ENCODE measurements at regions not wholly inside any gene's neighbourhood (a gene's known extent, or its start where the extent isn't known, plus 50 kb on each side); places are given as distances from the start of the nearest gene placed in this dataset.
"Not testable (repeated sequence)": the region's sequence is repeated elsewhere in the genome, so short reads cannot be mapped to it uniquely, and the experiment has no call there.

DNA sequence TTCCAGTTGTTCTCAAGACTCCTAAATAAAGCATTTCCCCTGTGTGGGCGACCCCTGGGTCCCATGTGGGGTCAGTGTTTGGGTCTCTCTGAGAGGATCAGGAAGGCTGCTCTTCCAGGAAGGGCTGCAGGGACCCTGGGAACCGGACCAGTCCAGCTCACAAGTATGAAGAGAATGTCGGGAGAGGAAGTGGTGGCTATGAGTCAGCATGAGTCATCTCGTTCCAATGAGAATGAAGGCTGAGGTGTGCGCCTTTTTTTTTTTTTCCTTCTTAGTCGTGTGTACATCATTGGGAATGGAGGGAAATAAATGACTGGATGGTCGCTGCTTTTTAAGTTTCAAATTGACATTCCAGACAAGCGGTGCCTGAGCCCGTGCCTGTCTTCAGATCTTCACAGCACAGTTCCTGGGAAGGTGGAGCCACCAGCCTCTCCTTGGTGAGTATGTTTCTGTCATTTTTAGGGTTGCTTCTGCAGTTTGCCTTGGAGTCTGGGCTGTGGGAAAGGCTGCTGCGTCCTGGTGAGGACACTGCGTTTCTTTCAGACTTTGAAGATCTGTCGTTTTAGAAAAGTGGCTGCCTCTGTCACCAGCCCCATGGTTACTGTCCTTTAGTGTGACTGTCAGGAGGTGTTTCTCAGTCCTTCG is 292.6 kb upstream of the PLGLB2 start:
- not testable (repeated sequence) for DNase-seq (ENCODE audit: low spot score in 2 of 2)

DNA sequence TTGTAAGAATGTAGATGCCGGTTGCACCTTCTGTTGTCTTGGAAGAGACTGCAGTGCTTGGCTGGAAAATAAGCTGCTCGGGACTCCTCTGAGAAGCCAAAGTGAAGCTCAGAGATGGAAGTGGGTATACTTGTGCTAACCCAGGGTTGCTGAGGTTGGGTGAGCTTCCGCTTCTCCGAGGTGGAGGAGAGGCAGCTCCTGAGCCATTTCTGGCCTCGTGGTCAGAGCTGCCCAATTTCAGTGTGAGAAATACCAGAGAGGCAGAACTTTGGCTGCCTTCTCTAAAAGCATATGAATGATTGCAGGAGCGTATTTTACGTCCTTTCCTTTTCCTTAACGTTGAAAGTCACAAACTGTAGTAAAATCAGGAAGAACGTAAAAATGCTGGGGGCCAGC is 292.0 kb upstream of the PLGLB2 start:
- peak; percentile 64 for ATAC-seq (ENCODE audit: low read depth)
- not testable (repeated sequence) for H3K36me3 Mint-ChIP-seq; H3K27me3 Mint-ChIP-seq; H3K9me3 Mint-ChIP-seq; DNase-seq (ENCODE audit: low spot score in 2 of 2); H3K4me1 Mint-ChIP-seq; H3K27ac Mint-ChIP-seq
- H3K4me3 Mint-ChIP-seq = peak overlapping the region; percentile 51

More for the DNA sequence above, 292.6 kb upstream of the PLGLB2 start:
- not testable (repeated sequence) for H3K36me3 Mint-ChIP-seq, H3K9me3 Mint-ChIP-seq, H3K27ac Mint-ChIP-seq, H3K4me1 Mint-ChIP-seq, H3K27me3 Mint-ChIP-seq
- ATAC-seq (ENCODE audit: low read depth) = peak; percentile 43
- H3K4me3 Mint-ChIP-seq = peak overlapping the region; percentile 69

DNA sequence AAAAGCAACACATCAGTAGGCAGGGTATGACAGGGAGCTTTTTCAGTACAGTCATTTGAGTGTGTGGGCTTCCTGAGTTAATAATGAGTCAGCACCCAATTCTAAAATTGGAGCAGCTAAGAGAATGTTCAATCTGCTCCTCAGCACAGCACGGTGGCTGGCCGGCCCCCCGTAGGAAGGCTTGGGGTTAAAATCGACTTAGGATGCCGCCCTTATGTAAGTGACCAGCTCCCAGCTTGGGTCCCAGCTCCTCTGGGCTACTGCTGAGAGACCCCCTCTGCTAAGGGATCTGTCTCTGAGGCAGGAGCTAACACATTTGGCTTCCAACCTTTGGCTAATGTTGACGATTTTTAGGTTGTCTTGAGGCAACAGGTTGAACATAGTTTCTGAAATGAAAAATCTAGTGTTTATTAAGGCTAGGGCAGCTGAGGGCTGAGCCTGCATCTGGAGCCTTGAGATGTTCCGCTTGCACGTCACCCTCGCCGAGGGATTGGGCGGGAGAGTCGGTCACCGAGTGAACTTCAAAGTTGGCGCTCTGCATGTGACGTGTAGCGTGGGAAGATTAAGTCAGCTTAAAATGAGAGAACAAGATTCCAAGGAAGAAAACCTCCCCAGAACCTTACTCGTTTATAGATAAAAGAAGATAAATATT is 291.3 kb upstream of the PLGLB2 start:
- not testable (repeated sequence) for DNase-seq (ENCODE audit: low spot score in 2 of 2); H3K27me3 Mint-ChIP-seq

DNA sequence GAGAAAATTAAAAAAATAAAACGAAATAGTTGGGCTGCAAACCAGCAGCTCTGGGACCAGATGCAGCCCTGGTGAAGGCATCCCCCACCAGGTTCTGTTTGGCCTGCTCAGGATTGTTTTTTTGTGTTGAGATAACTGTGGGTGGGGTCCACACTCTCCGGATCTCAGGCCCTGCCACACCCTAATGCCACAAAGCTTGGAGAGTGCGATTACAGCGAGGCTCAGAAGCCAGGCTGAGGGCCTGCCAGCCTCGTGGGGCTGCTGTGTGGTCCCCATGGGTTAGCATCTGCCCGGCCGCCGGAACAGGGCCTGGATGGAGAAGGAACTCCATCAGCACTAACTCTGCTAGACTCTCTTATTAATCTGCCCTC is 290.8 kb upstream of the PLGLB2 start:
- DNase-seq (ENCODE audit: low spot score in 2 of 2); H3K9me3 Mint-ChIP-seq; H3K4me1 Mint-ChIP-seq; H3K4me3 Mint-ChIP-seq; H3K27ac Mint-ChIP-seq; H3K36me3 Mint-ChIP-seq; H3K27me3 Mint-ChIP-seq: not testable (repeated sequence)
- ATAC-seq (ENCODE audit: low read depth) = peak; percentile 11

More for the DNA sequence above, 291.3 kb upstream of the PLGLB2 start:
- H3K9me3 Mint-ChIP-seq, H3K4me1 Mint-ChIP-seq, H3K36me3 Mint-ChIP-seq, H3K27ac Mint-ChIP-seq: not testable (repeated sequence)
- peak; percentile 60 for ATAC-seq (ENCODE audit: low read depth)
- peak overlapping the region; percentile 29 for H3K4me3 Mint-ChIP-seq

DNA sequence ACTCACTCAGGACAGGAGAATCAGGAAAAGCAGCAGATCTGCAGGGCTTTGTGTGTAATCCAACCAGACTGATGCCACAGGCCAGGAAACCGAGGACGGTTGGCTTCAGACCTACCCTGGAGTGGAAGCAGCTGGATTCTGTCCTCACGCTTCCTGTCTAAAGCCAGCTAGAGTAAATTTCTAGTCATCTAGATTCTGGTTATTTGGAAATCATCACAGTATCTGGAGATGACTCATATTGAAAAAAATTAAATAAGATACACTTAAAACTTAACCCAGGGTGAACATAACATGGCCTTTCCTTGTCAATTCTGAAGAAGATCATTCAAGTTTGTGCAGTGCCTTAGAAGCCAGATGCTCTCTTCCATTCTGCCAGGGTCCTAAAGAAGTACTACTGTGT is 288.9 kb upstream of the PLGLB2 start:
- H3K27ac Mint-ChIP-seq = not testable (repeated sequence)

DNA sequence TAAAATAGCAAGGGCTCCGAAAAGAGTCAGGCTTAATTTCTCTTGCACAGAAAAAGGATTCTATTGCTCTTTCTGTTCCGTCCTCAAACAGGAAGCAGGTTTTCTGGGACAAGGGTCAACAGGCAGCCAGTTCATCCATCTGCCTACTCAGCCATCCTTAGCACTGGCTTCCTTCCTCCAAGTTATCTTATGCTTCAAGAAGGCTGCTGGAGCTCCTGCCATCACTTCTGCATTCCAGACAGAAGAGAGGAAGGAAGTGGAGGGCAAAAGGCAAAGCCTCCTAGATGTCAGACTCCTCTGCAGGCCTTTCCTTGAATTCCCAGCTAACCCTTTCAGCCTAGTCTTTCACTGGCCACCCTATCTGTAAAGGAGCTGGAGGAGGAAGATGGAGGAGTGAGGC is 287.8 kb upstream of the PLGLB2 start:
- H3K4me3 Mint-ChIP-seq; H3K36me3 Mint-ChIP-seq; ATAC-seq (ENCODE audit: low read depth); H3K27me3 Mint-ChIP-seq; DNase-seq (ENCODE audit: low spot score in 2 of 2); H3K9me3 Mint-ChIP-seq; H3K27ac Mint-ChIP-seq; H3K4me1 Mint-ChIP-seq: not testable (repeated sequence)

More for the DNA sequence above, 288.9 kb upstream of the PLGLB2 start:
- H3K9me3 Mint-ChIP-seq; H3K4me3 Mint-ChIP-seq; ATAC-seq (ENCODE audit: low read depth); H3K4me1 Mint-ChIP-seq; H3K36me3 Mint-ChIP-seq; H3K27me3 Mint-ChIP-seq; DNase-seq (ENCODE audit: low spot score in 2 of 2): not testable (repeated sequence)

DNA sequence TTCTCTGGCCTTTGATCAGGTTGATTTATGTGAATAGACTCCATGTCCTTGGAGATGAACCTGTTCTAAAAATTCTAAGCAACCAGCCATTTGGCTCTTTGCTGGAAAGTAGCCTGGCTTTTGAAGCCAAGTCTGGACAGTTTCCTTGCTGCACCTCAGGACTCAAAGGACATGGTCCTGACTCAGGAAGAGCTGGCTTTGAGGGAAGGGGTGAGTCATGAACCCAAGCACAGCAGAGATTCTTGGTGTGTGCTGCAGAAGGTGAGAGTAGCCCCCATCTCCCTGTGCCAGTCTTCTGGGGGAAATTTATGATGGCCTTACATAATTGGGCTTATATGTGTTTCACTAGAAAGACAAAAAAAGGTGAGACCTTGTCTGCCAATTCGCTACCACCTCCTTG is 287.2 kb upstream of the PLGLB2 start:
- H3K36me3 Mint-ChIP-seq; DNase-seq (ENCODE audit: low spot score in 2 of 2); H3K9me3 Mint-ChIP-seq; ATAC-seq (ENCODE audit: low read depth); H3K4me1 Mint-ChIP-seq; H3K4me3 Mint-ChIP-seq; H3K27me3 Mint-ChIP-seq; H3K27ac Mint-ChIP-seq: not testable (repeated sequence)

DNA sequence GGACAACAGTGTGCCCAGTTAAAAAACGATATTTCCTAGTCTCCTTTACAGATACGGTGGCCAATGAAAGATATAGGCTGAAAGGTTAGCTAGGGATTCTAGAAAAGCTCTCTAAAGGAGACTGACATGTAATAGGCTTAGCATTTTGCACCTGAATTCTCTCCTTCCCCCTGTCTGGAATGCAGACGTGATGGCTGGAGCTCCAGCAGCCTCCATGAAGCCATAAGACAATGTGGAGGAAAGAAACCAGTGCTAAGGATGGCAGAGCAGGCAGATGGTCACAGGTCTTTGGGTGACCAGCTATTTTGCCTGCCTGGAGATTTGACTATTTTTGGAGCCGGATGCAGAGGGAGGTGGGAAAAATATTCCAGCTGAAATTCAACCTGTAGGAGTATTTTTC is 286.2 kb upstream of the PLGLB2 start:
- not testable (repeated sequence) for H3K27ac Mint-ChIP-seq; H3K9me3 Mint-ChIP-seq; H3K36me3 Mint-ChIP-seq; H3K4me3 Mint-ChIP-seq; DNase-seq (ENCODE audit: low spot score in 2 of 2); H3K27me3 Mint-ChIP-seq; ATAC-seq (ENCODE audit: low read depth); H3K4me1 Mint-ChIP-seq

DNA sequence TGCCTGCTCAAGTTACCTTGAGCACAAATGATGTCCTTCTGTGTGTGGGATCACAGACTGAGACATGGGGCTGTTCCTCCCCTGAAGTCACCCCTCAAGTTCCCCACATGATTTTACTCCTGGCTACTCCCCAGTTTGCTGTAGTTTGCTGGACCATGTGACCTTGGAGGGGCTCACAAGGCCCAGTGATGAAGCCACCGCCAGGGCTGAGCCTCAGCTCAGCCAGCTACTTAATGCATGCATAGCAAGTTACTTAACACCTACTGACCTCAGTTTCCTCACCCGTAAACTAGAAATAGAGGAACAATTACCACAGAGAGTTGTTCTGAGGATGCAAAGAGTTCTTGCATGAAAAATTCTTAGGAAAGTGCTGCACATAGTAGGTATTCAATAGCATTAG is 283.7 kb upstream of the PLGLB2 start:
- ATAC-seq (ENCODE audit: low read depth); H3K27me3 Mint-ChIP-seq; H3K4me3 Mint-ChIP-seq; DNase-seq (ENCODE audit: low spot score in 2 of 2); H3K9me3 Mint-ChIP-seq; H3K27ac Mint-ChIP-seq; H3K4me1 Mint-ChIP-seq; H3K36me3 Mint-ChIP-seq: not testable (repeated sequence)

DNA sequence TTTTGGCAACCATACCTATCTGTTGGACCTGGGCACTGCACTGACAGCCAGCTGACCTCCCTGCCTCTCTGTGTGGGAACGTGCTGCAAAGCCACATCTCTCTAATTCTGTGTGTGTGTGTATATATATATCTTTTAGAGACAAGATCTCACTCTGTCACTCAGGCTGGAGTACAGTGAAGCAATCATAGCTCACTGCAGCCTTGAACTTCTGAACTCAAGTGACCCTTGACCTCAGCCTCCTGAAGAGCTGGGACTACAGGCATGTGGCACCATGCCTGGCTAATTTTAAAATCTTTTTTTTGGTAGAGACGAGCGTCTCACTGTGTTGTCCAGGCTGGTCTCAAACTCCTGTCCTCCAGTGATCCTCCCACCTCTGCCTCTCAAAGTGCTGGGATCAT is 282.2 kb upstream of the PLGLB2 start:
- H3K36me3 Mint-ChIP-seq; H3K4me3 Mint-ChIP-seq; H3K27me3 Mint-ChIP-seq; H3K9me3 Mint-ChIP-seq; ATAC-seq (ENCODE audit: low read depth); H3K27ac Mint-ChIP-seq; DNase-seq (ENCODE audit: low spot score in 2 of 2); H3K4me1 Mint-ChIP-seq: not testable (repeated sequence)

DNA sequence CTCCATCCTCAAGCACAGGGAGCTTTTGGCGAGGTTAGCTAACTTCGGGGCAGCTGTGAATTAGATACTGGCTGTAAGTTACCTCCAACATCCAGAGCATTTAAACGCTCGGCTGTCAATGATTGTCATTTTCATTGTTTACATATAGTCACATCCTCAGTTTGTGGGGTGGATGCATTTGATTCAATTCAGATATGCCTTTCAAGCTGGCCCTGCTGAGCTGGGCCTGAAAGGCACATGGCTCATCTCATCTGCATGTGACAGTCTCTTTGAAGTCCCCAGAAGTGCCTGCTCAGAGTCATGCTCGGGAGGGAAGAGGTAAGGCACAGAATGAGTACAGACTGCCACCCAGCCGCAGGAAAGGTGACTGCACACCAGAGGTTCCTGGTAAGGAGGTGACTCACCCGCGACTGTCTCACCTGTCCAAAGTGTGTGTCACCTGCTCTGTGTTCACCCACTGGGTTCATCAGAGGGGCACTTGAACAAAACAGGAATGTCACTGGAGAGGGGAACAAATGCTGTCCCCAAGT is 281.2 kb upstream of the PLGLB2 start:
- not testable (repeated sequence) for H3K27me3 Mint-ChIP-seq, H3K9me3 Mint-ChIP-seq, H3K36me3 Mint-ChIP-seq, H3K4me1 Mint-ChIP-seq, H3K27ac Mint-ChIP-seq, H3K4me3 Mint-ChIP-seq
- ATAC-seq (ENCODE audit: low read depth) (peak; percentile 79), DNase-seq (ENCODE audit: low spot score in 2 of 2) (peak in 1 of 2 donors; percentile 30)

DNA sequence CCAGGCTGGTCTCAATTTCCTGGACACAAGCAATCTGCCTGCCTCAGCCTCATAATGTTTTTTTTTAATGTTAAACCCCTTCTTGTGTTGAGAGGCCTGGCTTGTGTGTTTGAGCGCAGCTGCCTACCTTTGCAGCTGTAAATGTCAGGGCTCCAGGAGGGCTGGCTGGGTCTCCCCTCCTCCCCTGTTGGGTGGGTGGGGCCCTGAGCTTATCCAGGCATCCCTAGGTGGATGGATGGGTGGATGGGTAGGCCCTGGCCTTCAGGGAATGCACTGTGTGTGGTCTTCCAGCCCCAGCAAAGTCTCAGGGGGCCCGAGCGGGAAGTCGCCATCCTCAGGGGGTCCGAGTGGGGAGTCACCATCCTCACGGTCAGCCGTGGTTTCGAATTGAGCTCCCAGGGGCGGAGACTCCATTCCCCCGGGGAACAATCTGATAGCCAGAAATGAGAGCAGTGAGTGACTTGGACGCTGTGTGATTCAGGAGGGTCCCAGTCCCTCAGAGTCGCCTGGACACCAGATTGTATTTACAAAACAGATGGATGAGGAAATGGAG is 279.4 kb upstream of the PLGLB2 start:
- H3K4me1 Mint-ChIP-seq; H3K9me3 Mint-ChIP-seq; H3K36me3 Mint-ChIP-seq; H3K4me3 Mint-ChIP-seq; ATAC-seq (ENCODE audit: low read depth); H3K27me3 Mint-ChIP-seq; DNase-seq (ENCODE audit: low spot score in 2 of 2): not testable (repeated sequence)
- H3K27ac Mint-ChIP-seq = peak overlapping the region; percentile 45

DNA sequence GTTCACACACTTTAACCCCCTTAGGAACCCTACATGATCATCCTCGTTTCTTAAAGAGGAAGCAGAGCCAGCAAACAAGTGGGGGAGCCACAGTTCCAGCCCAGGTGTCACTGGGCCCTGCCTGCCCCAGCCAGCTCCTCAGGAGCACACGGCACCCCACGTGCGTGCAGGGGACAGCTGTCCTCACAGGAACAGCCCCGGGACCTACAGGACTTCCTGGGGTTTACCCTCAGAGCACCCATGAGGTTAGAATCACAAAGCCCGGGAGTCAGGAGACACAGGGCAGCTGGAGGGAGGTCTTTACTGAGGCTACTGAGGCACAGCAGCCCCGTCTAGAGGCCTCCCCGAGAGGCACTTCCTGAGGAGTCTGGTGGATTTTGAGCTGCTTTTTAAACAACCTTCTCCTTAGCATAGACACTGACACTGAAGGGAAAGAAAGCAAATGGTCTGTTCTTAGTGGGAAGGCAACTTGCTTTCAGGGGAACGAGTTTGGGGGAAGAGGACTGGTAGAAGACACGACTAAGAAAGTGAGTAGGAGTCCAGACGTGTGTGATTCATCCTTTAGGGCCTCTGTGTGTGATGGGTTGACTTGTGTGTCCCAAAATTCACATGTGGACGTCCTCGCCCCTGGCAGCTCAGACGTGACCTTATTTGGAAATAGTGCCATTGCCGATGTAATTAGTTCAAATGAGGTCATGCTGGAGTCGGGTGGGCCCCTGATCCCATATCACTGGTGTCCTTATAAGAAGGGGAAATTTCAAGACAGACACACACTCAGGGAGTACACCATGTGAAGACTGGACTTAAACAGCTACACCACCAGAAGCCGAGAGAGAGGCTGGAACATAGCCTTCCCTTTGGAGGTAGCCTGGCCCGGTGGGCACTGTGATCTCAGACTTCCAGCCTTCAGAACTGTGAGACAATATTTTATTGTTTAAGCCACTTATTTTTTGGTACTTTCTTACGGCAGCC is 278.4 kb upstream of the PLGLB2 start:
- H3K4me1 Mint-ChIP-seq, H3K27me3 Mint-ChIP-seq, H3K9me3 Mint-ChIP-seq, H3K36me3 Mint-ChIP-seq: not testable (repeated sequence)
- H3K4me3 Mint-ChIP-seq = peak overlapping the region; percentile 82
- ATAC-seq (ENCODE audit: low read depth) (peak; percentile 55), DNase-seq (ENCODE audit: low spot score in 2 of 2) (peak; percentile 17 to 35)
- H3K27ac Mint-ChIP-seq = peak overlapping the region; percentile 94
